Lower lobe of right lung (tissue), 2 donors: ENCODE measurements at regions not wholly inside any gene's neighbourhood (a gene's known extent, or its start where the extent isn't known, plus 50 kb on each side); places are given as distances from the start of the nearest gene placed in this dataset.

Source experiments
- ATAC-seq, 2 donors: fragments of 200-7000 bp; cut with Tn5 transposase; one replicate each; pipeline ENCODE4 v1.9.1; 2020 to 2022; ENCODE audit warnings: mild to moderate bottlenecking in 2 of 2, moderate library complexity in 2 of 2
- DNase-seq: peaks from one replicate; pipeline ENCODE4 v3.0.0-alpha.2; 2020
- H3K27ac ChIP-seq: fragments of 200-600 bp; one replicate; pipeline ENCODE4 v1.8.0; 2022
- H3K27me3 ChIP-seq: fragments of 200-600 bp; one replicate; pipeline ENCODE4 v1.8.0; 2022; ENCODE audit warnings: low read depth
- H3K36me3 ChIP-seq: fragments of 200-600 bp; one replicate; pipeline ENCODE4 v1.8.0; 2022; ENCODE audit warnings: mild to moderate bottlenecking
- H3K4me1 ChIP-seq: fragments of 200-600 bp; one replicate; pipeline ENCODE4 v1.8.0; 2022
- H3K4me3 ChIP-seq: fragments of 200-600 bp; one replicate; pipeline ENCODE4 v1.8.0; 2022; ENCODE audit warnings: mild to moderate bottlenecking
- H3K9me3 ChIP-seq: fragments of 200-600 bp; one replicate; pipeline ENCODE4 v1.8.0; 2022
- intact Hi-C: fragments of 100-400 bp; cut with DNase I; formaldehyde crosslinking; loops from one replicate; pipeline ENCODE4 v1.11.0; 2022
- TF ChIP-seq, protein P1 (sequence below): fragments of 200-600 bp; IDR thresholded peaks from one replicate; pipeline ENCODE4 v1.8.0; 2022; ENCODE audit warnings: antibody characterized with exemption, mild to moderate bottlenecking
- donor health status: DM: no; HTN: yes; CAD: no; lungs with severe emphysema.

DNA sequence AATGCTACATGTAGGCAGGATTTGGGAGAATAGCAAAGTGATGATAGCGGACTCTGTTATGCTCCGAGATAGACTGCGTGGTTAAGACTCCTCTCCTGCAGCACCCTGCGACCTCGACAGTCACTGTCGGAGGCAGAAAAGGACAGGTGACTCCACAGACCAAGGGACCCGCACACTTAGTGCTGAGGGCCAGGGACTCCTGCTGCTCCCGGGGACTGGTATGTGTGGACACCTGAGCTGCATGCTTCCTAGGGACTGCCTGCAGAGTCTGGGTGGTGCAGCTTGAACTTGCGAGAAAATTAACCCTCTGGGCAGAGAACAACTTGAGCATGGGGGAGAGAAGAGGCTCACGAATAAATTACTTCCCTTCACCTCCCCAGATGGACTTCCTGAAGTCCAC is 407.1 kb upstream of the PFKP start:
- TF ChIP-seq, protein P1, sequence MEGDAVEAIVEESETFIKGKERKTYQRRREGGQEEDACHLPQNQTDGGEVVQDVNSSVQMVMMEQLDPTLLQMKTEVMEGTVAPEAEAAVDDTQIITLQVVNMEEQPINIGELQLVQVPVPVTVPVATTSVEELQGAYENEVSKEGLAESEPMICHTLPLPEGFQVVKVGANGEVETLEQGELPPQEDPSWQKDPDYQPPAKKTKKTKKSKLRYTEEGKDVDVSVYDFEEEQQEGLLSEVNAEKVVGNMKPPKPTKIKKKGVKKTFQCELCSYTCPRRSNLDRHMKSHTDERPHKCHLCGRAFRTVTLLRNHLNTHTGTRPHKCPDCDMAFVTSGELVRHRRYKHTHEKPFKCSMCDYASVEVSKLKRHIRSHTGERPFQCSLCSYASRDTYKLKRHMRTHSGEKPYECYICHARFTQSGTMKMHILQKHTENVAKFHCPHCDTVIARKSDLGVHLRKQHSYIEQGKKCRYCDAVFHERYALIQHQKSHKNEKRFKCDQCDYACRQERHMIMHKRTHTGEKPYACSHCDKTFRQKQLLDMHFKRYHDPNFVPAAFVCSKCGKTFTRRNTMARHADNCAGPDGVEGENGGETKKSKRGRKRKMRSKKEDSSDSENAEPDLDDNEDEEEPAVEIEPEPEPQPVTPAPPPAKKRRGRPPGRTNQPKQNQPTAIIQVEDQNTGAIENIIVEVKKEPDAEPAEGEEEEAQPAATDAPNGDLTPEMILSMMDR = no peak
- no peaks in the 10 kb centered on the region for H3K4me1 ChIP-seq
- peaks cover 2% of the 10 kb centered on the region for H3K9me3 ChIP-seq
- intact Hi-C loops = no loop called here
- no peaks in the 10 kb centered on the region for H3K27me3 ChIP-seq
- DNase-seq = no peak
- H3K27ac ChIP-seq = no peak overlapping the region
- no peak overlapping the region for H3K4me3 ChIP-seq
- no peaks in the 10 kb centered on the region for H3K36me3 ChIP-seq
- ATAC-seq = no peak

DNA sequence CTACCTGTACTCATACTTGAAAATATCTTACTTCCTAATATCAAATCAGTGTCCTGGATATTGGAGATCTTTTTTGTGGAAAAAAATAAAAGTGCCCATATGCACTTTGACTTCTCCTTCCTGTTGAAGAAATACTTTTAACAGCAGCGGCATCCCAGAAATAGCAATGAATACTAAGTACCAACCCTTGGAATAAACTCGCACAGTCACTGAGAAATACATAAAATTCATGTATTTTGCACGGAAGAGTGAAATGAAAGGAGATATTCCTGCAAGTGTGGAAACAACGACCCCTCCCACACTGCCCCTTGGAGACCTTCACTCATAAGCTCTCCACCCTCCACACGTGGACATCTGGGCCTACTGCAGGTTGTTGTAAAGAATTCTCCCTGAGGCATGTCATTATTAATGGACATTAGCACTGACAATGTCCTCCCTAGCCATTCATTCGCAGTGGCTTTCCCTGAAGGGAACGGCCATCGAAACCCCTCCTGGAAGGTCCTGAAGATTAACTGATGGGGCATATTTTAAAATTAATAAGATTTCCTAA is 407.6 kb upstream of the PFKP start:
- Histone ChIP-seq H3K9me3 (no peaks in the 10 kb centered on the region), H3K4me1 (no peaks in the 10 kb centered on the region), H3K27ac (no peak overlapping the region), H3K27me3 (no peaks in the 10 kb centered on the region), H3K4me3 (no peak overlapping the region), H3K36me3 (no peaks in the 10 kb centered on the region)
- no peak for ATAC-seq
- intact Hi-C loops = no loop called here
- no peak for DNase-seq
- TF ChIP-seq, protein P1 = no peak

DNA sequence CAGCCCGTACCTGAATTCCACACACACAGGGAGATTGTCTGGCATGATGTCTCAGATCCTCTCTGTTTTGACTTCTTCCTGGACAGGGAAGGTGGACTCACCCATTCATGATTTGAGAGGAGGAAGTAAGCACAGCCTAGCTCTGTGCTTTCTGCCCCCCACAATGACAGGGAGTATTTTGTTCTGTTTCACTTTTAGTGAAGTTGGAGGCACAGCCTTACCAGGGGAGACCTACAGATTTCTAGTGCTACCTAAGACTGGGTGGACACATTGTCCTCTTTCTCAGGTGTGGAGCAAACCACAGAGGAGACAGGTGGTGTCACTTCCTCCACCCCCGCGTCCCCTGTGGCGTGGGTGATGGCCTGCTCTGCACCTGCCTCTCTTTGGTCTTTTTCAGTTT is 408.6 kb upstream of the PFKP start:
- TF ChIP-seq, protein P1 = no peak
- ATAC-seq (no peak), DNase-seq (no peak)
- no peaks in the 10 kb centered on the region for H3K9me3 ChIP-seq
- intact Hi-C loops = no loop called here
- no peaks in the 10 kb centered on the region for H3K4me1 ChIP-seq
- no peak overlapping the region for H3K27ac ChIP-seq
- no peaks in the 10 kb centered on the region for H3K27me3 ChIP-seq
- no peak overlapping the region for H3K4me3 ChIP-seq
- no peaks in the 10 kb centered on the region for H3K36me3 ChIP-seq

DNA sequence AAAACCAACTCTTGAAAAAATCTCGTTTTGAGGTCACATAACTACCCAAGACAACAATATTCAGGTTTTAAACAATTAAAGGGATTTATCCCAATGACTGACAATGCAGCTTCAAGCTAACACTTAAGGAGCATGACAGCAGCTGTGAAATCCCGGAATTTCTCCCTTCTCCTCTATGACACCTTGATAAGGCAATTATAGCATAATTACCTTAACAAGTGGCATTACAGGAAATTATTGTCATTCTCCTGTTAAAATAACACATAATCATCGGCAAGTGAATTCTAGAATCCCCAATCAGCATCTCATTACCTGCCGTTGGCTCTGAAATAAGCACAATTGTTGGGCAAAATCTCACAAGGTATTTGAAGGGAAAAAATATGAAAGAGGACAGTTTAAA is 417.0 kb upstream of the PFKP start:
- no peak for ATAC-seq
- Histone ChIP-seq H3K27me3 (no peaks in the 10 kb centered on the region), H3K36me3 (no peaks in the 10 kb centered on the region), H3K27ac (no peak overlapping the region), H3K4me1 (no peaks in the 10 kb centered on the region), H3K4me3 (no peak overlapping the region), H3K9me3 (no peaks in the 10 kb centered on the region)
- TF ChIP-seq, protein P1 = no peak
- intact Hi-C loops = no loop called here
- DNase-seq = no peak

DNA sequence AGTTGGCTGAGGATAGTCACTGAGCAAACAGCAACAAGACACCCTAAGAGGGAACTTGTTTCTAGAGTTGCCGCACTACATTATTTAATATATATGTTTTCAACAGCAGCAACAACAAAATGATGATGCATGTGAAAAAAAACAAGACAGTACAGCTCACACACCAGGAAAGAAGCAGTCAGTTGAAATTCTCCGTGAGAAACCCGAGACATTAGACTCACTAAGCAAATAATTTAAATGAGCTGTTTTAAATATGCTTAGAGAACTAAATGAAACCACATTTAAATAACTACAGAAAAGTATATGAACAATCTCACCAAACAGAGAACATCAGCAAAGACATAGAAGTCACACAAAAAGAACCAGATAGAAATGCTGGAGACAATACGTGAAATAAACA is 426.3 kb upstream of the PFKP start:
- no peak for ATAC-seq
- no peaks in the 10 kb centered on the region for H3K9me3 ChIP-seq
- no peaks in the 10 kb centered on the region for H3K36me3 ChIP-seq
- no peak overlapping the region for H3K27ac ChIP-seq
- TF ChIP-seq, protein P1 = no peak
- no peak for DNase-seq
- no peak overlapping the region for H3K4me3 ChIP-seq
- intact Hi-C loops = no loop called here
- H3K27me3 ChIP-seq = no peaks in the 10 kb centered on the region
- no peaks in the 10 kb centered on the region for H3K4me1 ChIP-seq

DNA sequence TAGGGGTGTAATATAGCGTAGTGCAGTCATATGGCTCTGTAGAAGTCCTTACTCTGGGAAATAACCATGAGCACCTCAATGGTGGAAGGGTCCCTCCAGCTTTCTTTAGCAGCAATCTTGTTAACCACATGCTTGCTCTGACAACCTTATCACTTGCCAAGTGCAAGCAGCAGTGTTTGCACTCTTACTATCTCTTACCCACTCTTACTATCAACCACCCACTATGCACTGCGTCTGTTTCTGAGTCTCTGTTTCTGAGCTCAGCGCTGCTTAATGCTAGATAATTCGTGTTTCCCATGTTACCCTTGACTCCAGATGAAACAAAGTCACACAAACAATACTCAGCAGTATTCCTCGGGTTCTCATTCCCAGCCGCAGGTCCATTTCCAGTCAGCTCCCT is 433.7 kb upstream of the PFKP start:
- H3K27me3 ChIP-seq = no peaks in the 10 kb centered on the region
- no peak for DNase-seq
- H3K27ac ChIP-seq = no peak overlapping the region
- intact Hi-C loops = no loop called here
- no peak overlapping the region for H3K4me3 ChIP-seq
- no peak for ATAC-seq
- TF ChIP-seq, protein P1 = no peak
- H3K36me3 ChIP-seq = no peaks in the 10 kb centered on the region
- no peaks in the 10 kb centered on the region for H3K9me3 ChIP-seq
- no peaks in the 10 kb centered on the region for H3K4me1 ChIP-seq
